ENCODE measurements at regions not wholly inside any gene's neighbourhood (a gene's known extent, or its start where the extent isn't known, plus 50 kb on each side); places are given as distances from the start of the nearest gene placed in this dataset.

GRCh38 chr13:26961890-26962615, 201.5 kb upstream of the GPR12 start:
- TF ChIP-seq YY1 (IDR thresholded peaks at IDR 0.05; ENCODE audit: insufficient read depth, insufficient read length) = no peak
- TF ChIP-seq ZNF274 (IDR thresholded peaks at IDR 0.05; ENCODE audit: low read depth, low read length) = no peak
- no peak for TF ChIP-seq SUZ12 (IDR thresholded peaks at IDR 0.05; ENCODE audit: extremely low read depth, insufficient read depth, insufficient read length)
